Endothelial cell of umbilical vein (primary cell): ENCODE measurements at regions not wholly inside any gene's neighbourhood (a gene's known extent, or its start where the extent isn't known, plus 50 kb on each side); places are given as distances from the start of the nearest gene placed in this dataset.

ENCODE experiments used
- CTCF ChIP-seq, 2 donors: IDR thresholded peaks; 1 replicate in 1 of 2; 2 replicates in 1 of 2; pipeline ENCODE4 v1.5.1; 2011; ENCODE audit warnings: low read length in 2 of 2, mild to moderate bottlenecking in 2 of 2, moderate library complexity in 2 of 2, control low read depth in 1 of 2, inconsistent platforms in 1 of 2, low read depth in 1 of 2; ENCODE audit not compliant: insufficient read depth in 1 of 2; ENCODE audit errors: extremely low read depth in 1 of 2
- EZH2 ChIP-seq: IDR thresholded peaks from 2 replicates; pipeline ENCODE4 v1.6.1; 2012; ENCODE audit warnings: borderline replicate concordance, low read depth, mild to moderate bottlenecking, moderate library complexity, low read length, inconsistent platforms; ENCODE audit not compliant: severe bottlenecking
- FOS ChIP-seq: IDR thresholded peaks from 2 replicates; pipeline ENCODE4 v1.6.1; 2011; ENCODE audit warnings: mild to moderate bottlenecking, low read length, moderate library complexity, borderline replicate concordance; ENCODE audit not compliant: insufficient read depth
- GATA2 ChIP-seq: IDR thresholded peaks from 2 replicates; pipeline ENCODE4 v1.7.0; 2011; ENCODE audit warnings: low read depth, mild to moderate bottlenecking, moderate library complexity, mixed read lengths, low read length; ENCODE audit not compliant: insufficient read length, insufficient read depth
- JUN ChIP-seq: IDR thresholded peaks from 2 replicates; pipeline ENCODE4 v1.6.1; 2011; ENCODE audit warnings: borderline replicate concordance, low read depth; ENCODE audit not compliant: insufficient read length, insufficient read depth
- MAX ChIP-seq: IDR thresholded peaks from 2 replicates; pipeline ENCODE4 v1.6.1; 2011; ENCODE audit not compliant: insufficient read depth, insufficient read length
- MYC ChIP-seq: IDR thresholded peaks from one replicate; pipeline ENCODE4 v1.6.1; 2011; ENCODE audit warnings: mild to moderate bottlenecking, low read depth, low read length
- POLR2A ChIP-seq: IDR thresholded peaks from 2 replicates; pipeline ENCODE4 v1.6.1; 2012; ENCODE audit warnings: low read depth, mild to moderate bottlenecking, control low read depth, low read length
- POLR2AphosphoS5 ChIP-seq: IDR thresholded peaks from 2 replicates; pipeline ENCODE4 v1.6.1; 2012; ENCODE audit warnings: low read depth, mild to moderate bottlenecking, control low read depth, low read length, moderate library complexity; ENCODE audit not compliant: insufficient read depth

GRCh38 chr6:169078399-169079145 lies 175.1 kb downstream of the THBS2 start:
- TF ChIP-seq CTCF (IDR thresholded peaks at IDR 0.05; ENCODE audit: extremely low read depth in 1 of 2, insufficient read depth in 1 of 2, low read depth in 1 of 2, low read length in 2 of 2) = no peak
- no peak for TF ChIP-seq POLR2A
- no peak for TF ChIP-seq FOS
- TF ChIP-seq MAX = no peak
- TF ChIP-seq EZH2 = no peak
- no peak for TF ChIP-seq JUN
- TF ChIP-seq GATA2 = no peak
- TF ChIP-seq MYC = no peak
- no peak for TF ChIP-seq POLR2AphosphoS5
